SK-N-SH (cell line): ENCODE measurements at regions not wholly inside any gene's neighbourhood (a gene's known extent, or its start where the extent isn't known, plus 50 kb on each side); places are given as distances from the start of the nearest gene placed in this dataset.

Experiments used
- CTCF ChIA-PET: fragments of 300-600, 350-600 bp; formaldehyde crosslinking; extraction: SDS; loops from one replicate; lab custom pipeline; 2021; lab: Yijun Ruan, JAX
- POLR2A ChIA-PET: fragments of 350-600 bp; sonication (Branson Sonifier 250); formaldehyde crosslinking; extraction: SDS; loops from one replicate; lab custom pipeline; 2020; ENCODE audit warnings: antibody characterized with exemption, inconsistent platforms; lab: Yijun Ruan, JAX
- DNase-seq: peaks from one replicate; pipeline ENCODE4 v3.0.0; 2012
- H2AFZ ChIP-seq: fragments of 200-600 bp; sonication (generic); 2 replicates; pipeline ENCODE4 v1.8.1; 2016; ENCODE audit warnings: antibody characterized with exemption, mild to moderate bottlenecking, low read depth
- H3F3A ChIP-seq: fragments of 200-600 bp; sonication (generic); replicated peaks from 2 replicates; pipeline ENCODE3; 2016; ENCODE audit warnings: antibody characterized with exemption, mild to moderate bottlenecking; ENCODE audit not compliant: insufficient read depth
- H3K27ac ChIP-seq, 2 experiments: fragments of 200-500 bp in 1 of 2; fragments of 200-600 bp in 1 of 2; sonication (Bioruptor generic) in 1 of 2; sonication (generic), shearing (Covaris generic) in 1 of 2; 2 replicates each; pipeline versions ENCODE4 v1.5.1 to v1.6.1; 2014 to 2016; ENCODE audit warnings: low read depth in 2 of 2, inconsistent platforms in 1 of 2, low read length in 1 of 2, mild to moderate bottlenecking in 1 of 2, mixed read lengths in 1 of 2
- H3K27me3 ChIP-seq: fragments of 200-600 bp; sonication (generic), shearing (Covaris generic); 2 replicates; pipeline ENCODE4 v1.6.1; 2016; ENCODE audit warnings: mixed run types; ENCODE audit not compliant: insufficient read depth
- H3K36me3 ChIP-seq, 2 experiments: fragments of 200-500 bp in 1 of 2; fragments of 200-600 bp in 1 of 2; sonication (Bioruptor generic) in 1 of 2; sonication (generic) in 1 of 2; replicated peaks in 1 of 2; 2 replicates each; pipeline versions ENCODE3 to v1.5.1; 2014 to 2016; ENCODE audit warnings: low read length in 1 of 2, mild to moderate bottlenecking in 1 of 2; ENCODE audit not compliant: insufficient read depth in 2 of 2, control insufficient read depth in 1 of 2
- H3K4me1 ChIP-seq, 2 experiments: fragments of 200-500 bp in 1 of 2; fragments of 200-600 bp in 1 of 2; sonication (Bioruptor generic) in 1 of 2; sonication (generic), shearing (Covaris generic) in 1 of 2; 2 replicates each; pipeline versions ENCODE4 v1.5.1 to v1.6.1; 2014 to 2016; ENCODE audit warnings: low read depth in 1 of 2, low read length in 1 of 2, mixed run types in 1 of 2; ENCODE audit not compliant: insufficient read depth in 2 of 2, control insufficient read depth in 1 of 2
- H3K4me2 ChIP-seq: fragments of 200-600 bp; sonication (generic), shearing (Covaris generic); 2 replicates; pipeline ENCODE4 v1.6.1; 2017; ENCODE audit warnings: mixed run types
- H3K4me3 ChIP-seq, 2 experiments: fragments of 200-500 bp in 1 of 2; fragments of 200-600 bp in 1 of 2; sonication (Bioruptor generic) in 1 of 2; sonication (generic), shearing (Covaris generic) in 1 of 2; 2 replicates each; pipeline versions ENCODE4 v1.5.1 to v1.8.1; 2014 to 2016; ENCODE audit warnings: low read depth in 2 of 2, inconsistent platforms in 1 of 2, low read length in 1 of 2, mild to moderate bottlenecking in 1 of 2, mixed read lengths in 1 of 2, moderate library complexity in 1 of 2
- H3K79me2 ChIP-seq: fragments of 200-600 bp; sonication (generic); 2 replicates; pipeline ENCODE4 v1.8.1; 2017; ENCODE audit warnings: mild to moderate bottlenecking; ENCODE audit not compliant: insufficient read depth
- H3K9ac ChIP-seq: fragments of 200-600 bp; sonication (generic); 2 replicates; pipeline ENCODE4 v1.6.1; 2017; ENCODE audit warnings: mixed run types
- H3K9me2 ChIP-seq: fragments of 200-600 bp; sonication (generic); 2 replicates; pipeline ENCODE4 v1.6.1; 2017; ENCODE audit warnings: mixed run types
- H3K9me3 ChIP-seq: fragments of 200-600 bp; sonication (generic); 2 replicates; pipeline ENCODE4 v1.6.1; 2017; ENCODE audit warnings: mixed run types, mild to moderate bottlenecking, moderate library complexity
- H4K20me1 ChIP-seq: fragments of 200-600 bp; sonication (generic); 2 replicates; pipeline ENCODE4 v1.6.1; 2017; ENCODE audit warnings: mild to moderate bottlenecking, mixed run types; ENCODE audit not compliant: insufficient read depth
- CHD2 ChIP-seq: fragments of 150-350 bp; IDR thresholded peaks from 2 replicates; pipeline ENCODE4 v1.6.1; 2018; ENCODE audit warnings: low read length; ENCODE audit not compliant: partially characterized antibody
- CTCF ChIP-seq: fragments of 200-600 bp; sonication (generic); IDR thresholded peaks from 2 replicates; pipeline ENCODE4 v1.6.1; 2017; ENCODE audit warnings: antibody characterized with exemption, mild to moderate bottlenecking, moderate library complexity
- ELF1 ChIP-seq: IDR thresholded peaks from 2 replicates; pipeline ENCODE4 v1.4.0; 2012
- EZH2phosphoT487 ChIP-seq: fragments of 200-600 bp; sonication (generic); IDR thresholded peaks from 2 replicates; pipeline ENCODE4 v1.6.1; 2017; ENCODE audit warnings: low read depth, mixed run types, mild to moderate bottlenecking, antibody characterized with exemption, moderate library complexity, borderline replicate concordance
- GATA2 ChIP-seq: sonication (generic); formaldehyde crosslinking; IDR thresholded peaks from 2 replicates; pipeline ENCODE4 v1.5.0; 2020; ENCODE audit warnings: mild to moderate bottlenecking, missing genetic modification reagents
- JUND ChIP-seq: IDR thresholded peaks from 2 replicates; pipeline ENCODE4 v1.4.0; 2012
- MAX ChIP-seq: IDR thresholded peaks from 2 replicates; pipeline ENCODE4 v1.4.0; 2012; ENCODE audit warnings: low read depth
- NFIC ChIP-seq: IDR thresholded peaks from 2 replicates; pipeline ENCODE4 v1.4.0; 2012; ENCODE audit warnings: borderline replicate concordance
- PBX3 ChIP-seq: IDR thresholded peaks from 2 replicates; pipeline ENCODE4; 2012
- RCOR1 ChIP-seq: fragments of 150-350 bp; IDR thresholded peaks from 2 replicates; pipeline ENCODE4 v1.6.1; 2017; ENCODE audit warnings: antibody characterized with exemption, low read length
- RFX5 ChIP-seq: IDR thresholded peaks from 2 replicates; pipeline ENCODE4 v1.6.1; 2012; ENCODE audit warnings: mild to moderate bottlenecking, improper control_type of control experiment, low read length
- RXRA ChIP-seq: IDR thresholded peaks from 2 replicates; pipeline ENCODE4 v1.4.0; 2012; ENCODE audit warnings: low read depth, mild to moderate bottlenecking, borderline replicate concordance
- SMC3 ChIP-seq: IDR thresholded peaks from 2 replicates; pipeline ENCODE4 v1.6.1; 2012; ENCODE audit warnings: low read depth, low read length, improper control_type of control experiment
- TAF1 ChIP-seq: IDR thresholded peaks from 2 replicates; pipeline ENCODE4 v1.6.1; 2012; ENCODE audit warnings: low read depth, mild to moderate bottlenecking, low read length, moderate library complexity, borderline replicate concordance
- ZBTB33 ChIP-seq: IDR thresholded peaks from 2 replicates; pipeline ENCODE4 v1.4.0; 2012; ENCODE audit warnings: low read depth, borderline replicate concordance
- WGBS: methylation state at CpG from one replicate; pipeline ENCODE4 v1.1.6; 2017; ENCODE audit warnings: low lambda C conversion rate; 5-methylcytosine and 5-hydroxymethylcytosine counted together
- TF ChIP-seq, protein P1 (sequence below): fragments of 150-350 bp; IDR thresholded peaks from 2 replicates; pipeline ENCODE4 v1.6.1; 2016; ENCODE audit warnings: mild to moderate bottlenecking, low read depth, low read length

GRCh38 chr7:69285854-69286253 is 312.4 kb upstream of the AUTS2 start:
- H2AFZ ChIP-seq = no peak overlapping the region
- POLR2A ChIA-PET = interaction anchor here (0.6 kb wide), 1 partner anchor 29 kb away, joined by 3 read pairs; no protein-coding TSS in a partner anchor
- no peak overlapping the region for H3K4me3 ChIP-seq
- H3K27me3 ChIP-seq = no peaks in the 10 kb centered on the region
- no peaks in the 10 kb centered on the region for H3K9me2 ChIP-seq
- H3K4me2 ChIP-seq = no peak overlapping the region
- H4K20me1 ChIP-seq = no peaks in the 10 kb centered on the region
- no peak for DNase-seq
- H3K9me3 ChIP-seq = no peaks in the 10 kb centered on the region
- no peaks in the 10 kb centered on the region for H3K36me3 ChIP-seq
- no peak overlapping the region for H3K27ac ChIP-seq
- H3K79me2 ChIP-seq = no peaks in the 10 kb centered on the region
- no peak for TF ChIP-seq JUND
- TF ChIP-seq CHD2 = no peak
- TF ChIP-seq, protein P1, sequence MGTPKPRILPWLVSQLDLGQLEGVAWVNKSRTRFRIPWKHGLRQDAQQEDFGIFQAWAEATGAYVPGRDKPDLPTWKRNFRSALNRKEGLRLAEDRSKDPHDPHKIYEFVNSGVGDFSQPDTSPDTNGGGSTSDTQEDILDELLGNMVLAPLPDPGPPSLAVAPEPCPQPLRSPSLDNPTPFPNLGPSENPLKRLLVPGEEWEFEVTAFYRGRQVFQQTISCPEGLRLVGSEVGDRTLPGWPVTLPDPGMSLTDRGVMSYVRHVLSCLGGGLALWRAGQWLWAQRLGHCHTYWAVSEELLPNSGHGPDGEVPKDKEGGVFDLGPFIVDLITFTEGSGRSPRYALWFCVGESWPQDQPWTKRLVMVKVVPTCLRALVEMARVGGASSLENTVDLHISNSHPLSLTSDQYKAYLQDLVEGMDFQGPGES = no peak
- TF ChIP-seq NFIC = no peak
- TF ChIP-seq MAX = no peak
- no peak for TF ChIP-seq GATA2 (CRISPR knock-in tag)
- no peak for TF ChIP-seq RCOR1
- TF ChIP-seq SMC3 = no peak
- no peak for TF ChIP-seq EZH2phosphoT487
- no peak for TF ChIP-seq ELF1
- no peak for TF ChIP-seq RFX5
- TF ChIP-seq ZBTB33 = no peak
- no peaks in the 10 kb centered on the region for H3K4me1 ChIP-seq
- CTCF ChIA-PET = interaction anchor here (0.7 to 1.5 kb wide), 5 partner anchors 9 to 1661 kb away, joined by 3 to 4 read pairs (median 3); no protein-coding TSS in a partner anchor
- no peaks in the 10 kb centered on the region for H3F3A ChIP-seq
- H3K9ac ChIP-seq = no peak overlapping the region

DNA sequence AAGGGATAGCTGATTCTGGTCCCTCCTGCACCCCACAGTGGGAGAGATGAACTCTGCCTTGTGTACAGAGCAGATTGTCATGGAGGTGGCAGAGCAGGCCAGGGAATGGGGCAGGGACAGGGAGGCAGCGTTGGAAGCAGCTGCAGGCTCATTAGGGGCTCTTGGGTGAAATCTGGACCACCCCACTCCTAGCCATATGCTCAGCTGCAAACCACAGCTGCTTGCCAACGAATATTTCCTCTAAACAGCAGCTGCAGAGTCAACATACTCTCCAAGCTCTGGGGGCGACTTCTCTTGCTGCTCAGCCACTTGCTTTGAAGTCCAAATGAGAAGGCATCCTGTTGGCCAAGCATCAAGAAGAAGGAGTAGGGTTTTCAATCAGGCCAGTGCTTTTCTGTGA is 302.3 kb upstream of the AUTS2 start:
- ChIA-PET POLR2A (no interaction called here), CTCF (interaction anchor here (0.6 to 1.4 kb wide), 2 partner anchors 13 to 124 kb away, joined by 3 read pairs; no protein-coding TSS in a partner anchor)
- no peak overlapping the region for H2AFZ ChIP-seq
- H3K9me2 ChIP-seq = no peaks in the 10 kb centered on the region
- no peak overlapping the region for H3K4me3 ChIP-seq
- H3K36me3 ChIP-seq = no peaks in the 10 kb centered on the region
- H3K9ac ChIP-seq = no peak overlapping the region
- H3K9me3 ChIP-seq = no peaks in the 10 kb centered on the region
- H4K20me1 ChIP-seq = no peaks in the 10 kb centered on the region
- WGBS = 11% methylated on average over 3 of the region's 3 CpGs
- no peaks in the 10 kb centered on the region for H3K27me3 ChIP-seq
- no peak for DNase-seq
- TF ChIP-seq TAF1 (no peak), RXRA (no peak), PBX3 (no peak), CTCF (no peak)
- H3K4me1 ChIP-seq = no peaks in the 10 kb centered on the region
- no peaks in the 10 kb centered on the region for H3K79me2 ChIP-seq
- no peaks in the 10 kb centered on the region for H3F3A ChIP-seq
- H3K4me2 ChIP-seq = no peak overlapping the region
- no peak overlapping the region for H3K27ac ChIP-seq
